ENCODE measurements at regions not wholly inside any gene's neighbourhood (a gene's known extent, or its start where the extent isn't known, plus 50 kb on each side); places are given as distances from the start of the nearest gene placed in this dataset.

- Histone ChIP-seq H2AFZ (ENCODE audit: low read depth, low read length) (no peak overlapping the region), H3K79me2 (ENCODE audit: control insufficient read depth, insufficient read depth, low read length) (no peaks in the 10 kb centered on the region), H3K4me3 (replicated peaks in 1 of 3; ENCODE audit: insufficient read depth in 1 of 3, low read depth in 1 of 3, low read length in 3 of 3) (no peak overlapping the region), H3K27me3 (ENCODE audit: control insufficient read depth in 2 of 2, insufficient read depth in 2 of 2, low read length in 2 of 2) (no peaks in the 10 kb centered on the region), H3K36me3 (ENCODE audit: control insufficient read depth in 2 of 2, extremely low read depth in 1 of 2, insufficient read depth in 2 of 2, low read length in 2 of 2) (no peaks in the 10 kb centered on the region), H3K4me2 (ENCODE audit: insufficient read depth, low read length) (no peak overlapping the region), H3K9me3 (replicated peaks; ENCODE audit: control insufficient read depth, insufficient read depth, low read length) (no peaks in the 10 kb centered on the region), H3K9ac (replicated peaks; ENCODE audit: extremely low read depth, insufficient read depth, low read length) (no peak overlapping the region), H4K20me1 (replicated peaks; ENCODE audit: control insufficient read depth, extremely low read depth, insufficient read depth, low read length) (no peaks in the 10 kb centered on the region), H3K4me1 (ENCODE audit: control insufficient read depth, extremely low read depth, insufficient read depth, low read length) (no peaks in the 10 kb centered on the region), H3K9me1 (replicated peaks; ENCODE audit: control insufficient read depth, extremely low read depth, insufficient read depth, low read length) (no peaks in the 10 kb centered on the region), H3K27ac (ENCODE audit: insufficient read depth, low read depth, low read length) (no peak overlapping the region)
- DNase-seq (ENCODE audit: low read depth, low spot score) (no peak), FAIRE-seq (no peak)
- dilution Hi-C loops (cut with MboI; ENCODE audit: extremely low pct_ligation_motif_present, low sequenced_read_pairs) (no loop called here), intact Hi-C loops (cut with micrococcal nuclease) (no loop called here)
- CTCF ChIA-PET = no interaction called here
- no TSS peak for BruUV-seq (replicated peaks)
- no peak for TF ChIP-seq MAX (IDR thresholded peaks at IDR 0.05; ENCODE audit: insufficient read depth, insufficient read length)
- no peak for TF ChIP-seq POLR2A (IDR thresholded peaks at IDR 0.05; ENCODE audit: low read depth, low read length)
- TF ChIP-seq MYC (IDR thresholded peaks at IDR 0.05; ENCODE audit: low read depth, low read length) = no peak
- TF ChIP-seq GATA2 (IDR thresholded peaks at IDR 0.05; ENCODE audit: insufficient read depth, insufficient read length, low read depth, low read length) = no peak
- no peak for TF ChIP-seq CTCF (IDR thresholded peaks at IDR 0.05; ENCODE audit: extremely low read depth in 1 of 2, insufficient read depth in 1 of 2, low read depth in 1 of 2, low read length in 2 of 2)
- TF ChIP-seq FOS (IDR thresholded peaks at IDR 0.05; ENCODE audit: borderline replicate concordance, insufficient read depth, low read length) = no peak
- POLR2A ChIA-PET = no interaction called here
Observed at GRCh38 chr5:92371171-92371888, 988.2 kb upstream of the ARRDC3 start.

Measured in endothelial cell of umbilical vein (primary cell).